RWPE1 (cell line): ENCODE measurements at regions not wholly inside any gene's neighbourhood (a gene's known extent, or its start where the extent isn't known, plus 50 kb on each side); places are given as distances from the start of the nearest gene placed in this dataset.
A peak's percentile ranks its signal among the peaks of the same experiment; 100 is the strongest.

Experiments used
- CTCF ChIA-PET: fragments of 350-600 bp; sonication (Branson Sonifier 250); formaldehyde crosslinking; extraction: SDS; loops from one replicate; lab custom pipeline; 2021; lab: Yijun Ruan, JAX
- POLR2A ChIA-PET: fragments of 400-600 bp; formaldehyde crosslinking; extraction: SDS; loops from one replicate; lab custom pipeline; 2020; ENCODE audit warnings: antibody characterized with exemption; ENCODE audit not compliant: low non-redundant PET; lab: Yijun Ruan, JAX
- DNase-seq: peaks from one replicate; pipeline ENCODE4 v3.0.0; 2012; ENCODE audit warnings: low spot score
- H3K27ac ChIP-seq: fragments of 450-650 bp; 2 replicates; pipeline ENCODE4 v1.5.1; 2017
- TF ChIP-seq, protein P1 (sequence below): fragments of 450-650 bp; conservative IDR thresholded peaks from 2 replicates; pipeline ENCODE4 v1.5.1; 2017; ENCODE audit warnings: low read depth, mild to moderate bottlenecking

DNA sequence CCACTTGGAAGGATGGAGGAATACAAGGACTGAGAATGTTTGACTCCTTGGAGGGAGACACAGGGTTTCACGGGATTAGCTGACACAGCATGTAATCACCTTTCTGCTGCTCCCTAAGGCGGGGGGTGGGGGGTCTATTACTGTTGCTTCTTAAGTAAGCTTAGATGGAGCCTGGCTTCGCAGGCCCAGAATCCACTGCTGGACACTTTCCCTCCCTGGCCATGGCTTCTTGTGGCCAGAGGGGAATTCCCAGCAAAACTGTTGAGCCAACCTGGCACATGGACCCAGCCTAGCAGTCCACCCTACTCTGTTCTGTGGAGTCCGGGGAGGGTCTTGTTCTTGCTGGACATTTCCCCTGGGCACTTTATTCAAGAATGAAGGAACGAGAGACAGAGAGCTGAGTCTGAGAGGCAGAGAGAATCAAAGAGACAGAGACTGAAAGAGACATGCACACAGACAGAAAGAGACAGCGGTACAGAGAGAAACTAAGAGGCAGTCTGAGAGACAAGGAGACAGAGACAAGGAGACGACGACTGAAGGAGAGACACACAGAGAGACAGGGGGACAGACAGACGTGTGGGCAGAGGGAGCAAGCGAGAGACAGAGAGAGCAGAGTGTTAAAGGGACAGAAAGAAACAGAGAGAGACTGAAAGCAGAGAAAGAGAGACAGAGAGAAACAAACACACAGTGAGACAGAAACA is 55.6 kb upstream of the DLG1 start:
- ChIA-PET POLR2A (no interaction called here), CTCF (interaction anchor here (0.6 to 0.8 kb wide), 3 partner anchors 17 to 101 kb away, joined by 3 read pairs; no protein-coding TSS in a partner anchor)
- TF ChIP-seq, protein P1, sequence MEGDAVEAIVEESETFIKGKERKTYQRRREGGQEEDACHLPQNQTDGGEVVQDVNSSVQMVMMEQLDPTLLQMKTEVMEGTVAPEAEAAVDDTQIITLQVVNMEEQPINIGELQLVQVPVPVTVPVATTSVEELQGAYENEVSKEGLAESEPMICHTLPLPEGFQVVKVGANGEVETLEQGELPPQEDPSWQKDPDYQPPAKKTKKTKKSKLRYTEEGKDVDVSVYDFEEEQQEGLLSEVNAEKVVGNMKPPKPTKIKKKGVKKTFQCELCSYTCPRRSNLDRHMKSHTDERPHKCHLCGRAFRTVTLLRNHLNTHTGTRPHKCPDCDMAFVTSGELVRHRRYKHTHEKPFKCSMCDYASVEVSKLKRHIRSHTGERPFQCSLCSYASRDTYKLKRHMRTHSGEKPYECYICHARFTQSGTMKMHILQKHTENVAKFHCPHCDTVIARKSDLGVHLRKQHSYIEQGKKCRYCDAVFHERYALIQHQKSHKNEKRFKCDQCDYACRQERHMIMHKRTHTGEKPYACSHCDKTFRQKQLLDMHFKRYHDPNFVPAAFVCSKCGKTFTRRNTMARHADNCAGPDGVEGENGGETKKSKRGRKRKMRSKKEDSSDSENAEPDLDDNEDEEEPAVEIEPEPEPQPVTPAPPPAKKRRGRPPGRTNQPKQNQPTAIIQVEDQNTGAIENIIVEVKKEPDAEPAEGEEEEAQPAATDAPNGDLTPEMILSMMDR = no peak
- no peak overlapping the region for H3K27ac ChIP-seq
- DNase-seq = no peak

DNA sequence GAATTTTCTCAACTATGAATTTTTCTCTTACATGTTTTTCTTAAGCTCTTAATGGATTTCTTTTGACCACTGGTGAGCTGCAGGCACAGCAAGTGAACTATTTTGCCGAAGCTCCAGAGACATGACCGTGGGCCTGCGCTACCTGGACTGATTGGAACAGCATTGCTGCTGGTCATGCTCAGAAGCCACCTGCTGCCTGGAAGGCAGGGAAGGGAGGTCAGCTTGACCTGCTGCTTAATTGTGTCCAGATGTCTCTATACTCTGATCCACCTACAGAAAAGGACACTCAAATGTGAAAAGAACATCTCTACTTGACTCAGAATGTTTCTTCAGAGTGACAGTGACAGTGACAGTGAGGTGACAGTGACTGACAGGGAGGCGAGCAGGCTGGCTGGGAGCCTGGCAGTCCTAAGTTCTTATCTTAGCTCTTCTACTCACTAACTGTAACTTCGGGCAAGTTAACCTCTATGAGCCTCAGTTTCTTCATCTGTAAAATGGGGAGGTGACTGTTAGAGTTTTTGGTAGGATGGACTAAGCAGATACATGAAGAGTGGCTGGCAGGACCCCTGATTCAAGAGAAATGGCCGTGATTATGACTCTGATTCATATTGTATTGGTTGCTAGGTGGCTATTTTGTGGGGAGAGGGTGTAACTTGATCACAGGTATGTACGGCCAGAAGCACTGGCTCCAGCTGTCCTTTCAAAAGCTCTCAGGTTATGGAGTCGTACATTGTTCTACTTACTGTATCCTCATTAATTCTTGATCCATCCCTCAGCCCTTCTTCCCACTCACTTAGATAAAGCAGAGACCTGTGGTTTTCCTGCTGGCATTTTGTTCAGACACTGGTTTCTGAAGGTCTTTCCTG is 54.8 kb upstream of the DLG1 start:
- POLR2A ChIA-PET = no interaction called here
- H3K27ac ChIP-seq = no peak overlapping the region
- CTCF ChIA-PET = interaction anchor here (0.8 kb wide), 1 partner anchor 18 kb away, joined by 3 read pairs; no protein-coding TSS in a partner anchor
- TF ChIP-seq, protein P1 = no peak
- DNase-seq = no peak

DNA sequence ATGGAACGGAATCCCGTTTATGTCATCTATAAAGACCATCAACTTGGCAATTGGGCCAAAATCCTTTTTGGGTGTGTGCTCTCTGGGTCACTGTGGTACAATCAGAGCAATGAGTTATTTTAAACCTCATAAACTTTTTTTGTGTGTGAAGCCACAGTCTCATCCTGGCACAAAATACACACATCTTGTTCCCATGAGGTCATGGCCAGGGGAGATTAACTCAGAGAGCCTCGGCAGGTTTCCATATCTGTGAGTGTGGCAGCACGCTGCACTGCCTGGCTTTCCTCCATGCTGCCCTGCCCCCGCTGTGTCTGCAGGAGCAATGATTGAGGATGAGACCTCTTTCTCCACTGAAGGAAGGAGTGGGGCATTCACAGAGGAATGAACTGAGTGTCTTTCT is 54.0 kb upstream of the DLG1 start:
- peak overlapping the region; percentile 26; the same call in 1 of the 2 replicates for H3K27ac ChIP-seq
- no peak for DNase-seq
- CTCF ChIA-PET = no interaction called here
- TF ChIP-seq, protein P1 = no peak
- POLR2A ChIA-PET = no interaction called here

DNA sequence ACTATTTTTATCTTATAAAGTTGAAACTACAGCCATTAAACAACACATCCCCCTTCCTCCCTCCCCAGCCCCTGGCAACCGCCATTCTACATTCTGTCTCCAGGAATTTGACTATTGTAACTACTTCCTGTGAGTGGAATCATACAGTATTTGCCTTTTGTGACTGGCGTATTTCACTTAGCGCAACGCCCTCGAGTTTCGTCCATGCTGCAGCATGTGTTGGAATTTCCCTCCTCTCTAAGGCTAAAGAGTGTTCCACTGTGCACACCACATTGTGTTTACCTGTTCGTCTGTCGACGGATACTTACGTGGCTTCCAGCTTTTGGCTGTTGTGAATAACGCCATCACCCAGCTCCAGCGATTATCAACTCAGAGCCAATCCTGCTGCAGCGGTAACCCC is 52.0 kb upstream of the DLG1 start:
- no peak for DNase-seq
- no peak overlapping the region for H3K27ac ChIP-seq
- TF ChIP-seq, protein P1 = no peak
- CTCF ChIA-PET = no interaction called here
- POLR2A ChIA-PET = no interaction called here

DNA sequence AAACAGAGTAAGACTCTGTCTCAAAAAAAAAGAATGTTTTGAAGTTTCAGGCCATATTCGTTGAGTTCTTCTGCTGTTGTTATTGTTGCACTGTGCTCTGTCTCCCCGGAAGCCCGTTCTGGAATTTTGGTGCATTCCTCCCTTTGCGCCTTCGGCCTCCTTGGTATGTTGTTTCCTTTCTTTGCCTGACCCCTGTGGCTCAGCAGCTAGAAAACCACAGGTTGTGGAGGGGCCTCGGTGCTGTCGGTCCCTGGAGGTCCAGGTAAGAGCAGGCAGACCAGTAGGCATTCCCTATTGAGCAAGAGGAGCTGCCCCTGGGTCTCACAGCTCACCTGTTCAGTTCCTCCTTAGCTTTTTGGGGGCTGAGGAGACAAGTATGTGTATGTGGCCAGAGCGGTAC is 51.0 kb upstream of the DLG1 start:
- CTCF ChIA-PET = interaction anchor here (0.5 to 0.7 kb wide), 2 partner anchors 19 to 117 kb away, joined by 7 read pairs; no protein-coding TSS in a partner anchor
- H3K27ac ChIP-seq = no peak overlapping the region
- POLR2A ChIA-PET = no interaction called here
- TF ChIP-seq, protein P1 = no peak
- no peak for DNase-seq
